ENCODE measurements at regions not wholly inside any gene's neighbourhood (a gene's known extent, or its start where the extent isn't known, plus 50 kb on each side); places are given as distances from the start of the nearest gene placed in this dataset.

- Histone ChIP-seq H3K27me3 (no peaks in the 10 kb centered on the region), H3K9me3 (replicated peaks in 1 of 11) (no peaks in the 10 kb centered on the region), H3K9ac (no peak overlapping the region), H3K4me2 (peak overlapping the region in 4 of 11 experiments; percentile 23 to 57 (median 34); a peak in 3 of 22 replicates), H3K4me1 (peaks cover 5 to 22% (median 11%) of the 10 kb centered on the region in 10 experiments; a peak in 18 of 20 replicates), H3K4me3 (no peak overlapping the region), H3K27ac (no peak overlapping the region), H3K36me3 (no peaks in the 10 kb centered on the region), H4K20me1 (no peaks in the 10 kb centered on the region)
- no peak for TF ChIP-seq Cebpa-rat (IDR thresholded peaks at IDR 0.05)
These were observed 74.7 kb downstream of the SDC1 start for GRCh38 chr2:20150110-20150706.

GRCh38 chr2:20149703-20150030 is 75.3 kb downstream of the SDC1 start:
- Histone ChIP-seq H3K9ac (no peak overlapping the region), H3K9me3 (replicated peaks in 1 of 11) (no peaks in the 10 kb centered on the region), H3K27me3 (no peaks in the 10 kb centered on the region), H4K20me1 (no peaks in the 10 kb centered on the region; a peak in 1 of 22 replicates), H3K4me3 (no peak overlapping the region), H3K27ac (no peak overlapping the region), H3K36me3 (no peaks in the 10 kb centered on the region), H3K4me2 (peak overlapping the region in 2 of 11 experiments; percentile 23 to 24; a peak in 1 of 22 replicates), H3K4me1 (peaks cover 7 to 22% (median 11%) of the 10 kb centered on the region in 10 experiments; a peak in 18 of 20 replicates)
- TF ChIP-seq Cebpa-rat (IDR thresholded peaks at IDR 0.05) = no peak

GRCh38 chr2:20148923-20149702 is 75.8 kb downstream of the SDC1 start:
- Histone ChIP-seq H4K20me1 (no peaks in the 10 kb centered on the region; a peak in 1 of 22 replicates), H3K9me3 (replicated peaks in 1 of 11) (no peaks in the 10 kb centered on the region), H3K27me3 (no peaks in the 10 kb centered on the region), H3K4me1 (peaks cover 7 to 22% (median 11%) of the 10 kb centered on the region in 10 experiments; a peak in 18 of 20 replicates), H3K4me3 (no peak overlapping the region), H3K27ac (no peak overlapping the region), H3K36me3 (no peaks in the 10 kb centered on the region), H3K9ac (no peak overlapping the region), H3K4me2 (peak overlapping the region in 2 of 11 experiments; percentile 23 to 24; a peak in 2 of 22 replicates)
- TF ChIP-seq Cebpa-rat (IDR thresholded peaks at IDR 0.05) = no peak

- Histone ChIP-seq H3K4me3 (no peak overlapping the region), H3K27ac (no peak overlapping the region), H3K27me3 (no peaks in the 10 kb centered on the region), H4K20me1 (no peaks in the 10 kb centered on the region; a peak in 1 of 22 replicates), H3K4me2 (no peak overlapping the region), H3K9me3 (replicated peaks in 1 of 11) (no peaks in the 10 kb centered on the region), H3K36me3 (no peaks in the 10 kb centered on the region), H3K4me1 (peaks cover 7 to 22% (median 11%) of the 10 kb centered on the region in 10 experiments; a peak in 18 of 20 replicates), H3K9ac (no peak overlapping the region)
- no peak for TF ChIP-seq Cebpa-rat (IDR thresholded peaks at IDR 0.05)
These were observed 76.5 kb downstream of the SDC1 start for GRCh38 chr2:20148426-20148922.

GRCh38 chr2:20147351-20147750 is 77.6 kb downstream of the SDC1 start:
- Histone ChIP-seq H3K27me3 (no peaks in the 10 kb centered on the region), H3K27ac (no peak overlapping the region), H4K20me1 (no peaks in the 10 kb centered on the region; a peak in 1 of 22 replicates), H3K36me3 (no peaks in the 10 kb centered on the region), H3K9me3 (replicated peaks in 1 of 11) (no peaks in the 10 kb centered on the region), H3K9ac (no peak overlapping the region), H3K4me2 (no peak overlapping the region), H3K4me1 (peaks cover 7 to 22% (median 11%) of the 10 kb centered on the region in 10 experiments; a peak in 18 of 20 replicates), H3K4me3 (no peak overlapping the region)
- TF ChIP-seq Cebpa-rat (IDR thresholded peaks at IDR 0.05) = no peak

- no peak overlapping the region for H3K4me2 ChIP-seq
- TF ChIP-seq Cebpa-rat (IDR thresholded peaks at IDR 0.05) = no peak
- H3K4me1 ChIP-seq = peaks cover 7 to 22% (median 14%) of the 10 kb centered on the region in 10 experiments
These were observed 78.5 kb downstream of the SDC1 start for GRCh38 chr2:20146401-20146800.

GRCh38 chr2:20145497-20146193 is 79.3 kb downstream of the SDC1 start:
- Histone ChIP-seq H3K27ac (no peak overlapping the region), H3K4me3 (no peak overlapping the region), H3K9ac (no peak overlapping the region), H3K9me3 (replicated peaks in 1 of 11) (no peaks in the 10 kb centered on the region), H3K36me3 (no peaks in the 10 kb centered on the region), H3K4me2 (no peak overlapping the region), H4K20me1 (no peaks in the 10 kb centered on the region; a peak in 1 of 22 replicates), H3K4me1 (peaks cover 0 to 22% (median 10%) of the 10 kb centered on the region in 10 experiments; a peak in 18 of 20 replicates), H3K27me3 (no peaks in the 10 kb centered on the region)
- no peak for TF ChIP-seq Cebpa-rat (IDR thresholded peaks at IDR 0.05)

More at GRCh38 chr2:20146401-20146800, 78.5 kb downstream of the SDC1 start:
- Histone ChIP-seq H3K27ac (no peak overlapping the region), H4K20me1 (no peaks in the 10 kb centered on the region; a peak in 1 of 22 replicates), H3K36me3 (no peaks in the 10 kb centered on the region), H3K9me3 (replicated peaks in 1 of 11) (no peaks in the 10 kb centered on the region), H3K27me3 (no peaks in the 10 kb centered on the region), H3K4me3 (no peak overlapping the region), H3K9ac (no peak overlapping the region)

DNA sequence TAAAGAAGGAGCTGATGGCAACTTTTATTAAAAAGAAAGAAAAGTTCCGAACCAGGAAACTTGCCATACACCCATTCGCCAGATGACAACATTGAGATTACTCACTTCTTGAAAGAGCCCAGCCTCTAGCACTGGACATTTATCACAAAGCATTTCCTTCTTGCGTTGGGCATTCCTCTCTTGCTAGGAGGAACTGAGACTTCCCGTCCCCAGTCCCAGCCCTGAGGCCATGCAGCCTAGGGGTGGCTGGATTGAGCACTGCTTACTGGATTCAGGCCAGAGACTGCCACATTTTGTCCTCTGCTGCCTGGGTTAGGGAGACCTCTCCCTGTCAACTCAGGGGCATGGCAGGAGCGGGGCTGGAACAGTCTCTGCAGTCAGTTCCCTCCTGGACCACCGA is 80.1 kb downstream of the SDC1 start:
- Histone ChIP-seq H3K4me1 (peaks cover 0 to 22% (median 5%) of the 10 kb centered on the region in 10 experiments; a peak in 13 of 20 replicates), H3K9ac (no peak overlapping the region), H3K9me3 (replicated peaks in 1 of 11) (no peaks in the 10 kb centered on the region), H4K20me1 (no peaks in the 10 kb centered on the region; a peak in 1 of 22 replicates), H3K36me3 (no peaks in the 10 kb centered on the region), H3K27me3 (no peaks in the 10 kb centered on the region), H3K4me3 (no peak overlapping the region), H3K4me2 (peak overlapping the region in 1 of 11 experiments; percentile 40; a peak in 1 of 22 replicates), H3K27ac (no peak overlapping the region)
- TF ChIP-seq Cebpa-rat (IDR thresholded peaks at IDR 0.05) = no peak

DNA sequence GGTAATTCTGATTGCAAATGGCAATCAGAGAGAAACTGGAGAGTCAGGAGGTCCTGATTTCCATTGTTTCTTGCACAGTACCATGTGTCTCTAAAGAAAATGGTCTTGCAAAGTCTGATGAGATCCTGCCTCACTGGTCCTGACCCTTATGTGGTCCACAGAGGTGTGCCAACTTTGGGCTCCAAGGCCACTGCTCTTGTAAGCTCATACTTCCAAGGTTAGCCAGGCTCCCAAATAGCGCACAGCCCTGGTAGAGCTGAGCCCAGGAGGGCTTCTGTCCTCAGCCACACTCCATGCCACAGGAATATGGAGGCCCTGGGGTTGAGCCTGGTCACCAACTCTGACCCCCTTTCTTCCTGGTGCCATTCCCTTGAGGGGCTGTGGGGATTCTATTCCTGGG is 80.7 kb downstream of the SDC1 start:
- Histone ChIP-seq H3K4me1 (peaks cover 0 to 19% (median 0%) of the 10 kb centered on the region in 10 experiments; a peak in 8 of 20 replicates), H3K9me3 (replicated peaks in 1 of 11) (no peaks in the 10 kb centered on the region), H3K27ac (no peak overlapping the region), H3K27me3 (no peaks in the 10 kb centered on the region), H3K9ac (no peak overlapping the region), H4K20me1 (no peaks in the 10 kb centered on the region; a peak in 1 of 22 replicates), H3K4me2 (no peak overlapping the region), H3K36me3 (no peaks in the 10 kb centered on the region), H3K4me3 (no peak overlapping the region)
- no peak for TF ChIP-seq Cebpa-rat (IDR thresholded peaks at IDR 0.05)

All from BLaER1 treated with 17β-estradiol and CSF1 and Interleukin-3, amounts not matched to agents 10 nM and 100 nM (cell line).